HCT116 (cell line): ENCODE measurements at regions not wholly inside any gene's neighbourhood (a gene's known extent, or its start where the extent isn't known, plus 50 kb on each side); places are given as distances from the start of the nearest gene placed in this dataset.

Experiments used
- ATAC-seq: fragments of 200-7000 bp; cut with Tn5 transposase; 2 replicates; pipeline ENCODE4 v1.9.1; 2020; ENCODE audit warnings: mild to moderate bottlenecking, moderate library complexity
- BruUV-seq: library from RNA; stranded (reverse); fragments of 400-500 nt; replicated peaks from 2 replicates; lab custom pipeline; 2021; lab: Mats Ljungman, UMichigan
- CTCF ChIA-PET: fragments of 300-600 bp; sonication (Branson Sonifier 250); formaldehyde crosslinking; loops from one replicate; lab custom pipeline; 2021; ENCODE audit warnings: antibody characterized with exemption; lab: Charles Lee
- POLR2A ChIA-PET: fragments of 300-600, 350-600 bp; sonication (Branson Sonifier 250); formaldehyde crosslinking; loops from one replicate; lab custom pipeline; 2021; ENCODE audit warnings: antibody characterized with exemption; lab: Charles Lee
- RAD21 ChIA-PET, 2 experiments: fragments of 300-600 bp; sonication (Branson Sonifier 250); formaldehyde crosslinking; loops; one replicate each; lab custom pipeline; 2023; ENCODE audit warnings: low total read pairs in 2 of 2; ENCODE audit not compliant: uncharacterized antibody in 2 of 2, unreplicated experiment in 2 of 2, low non-redundant PET in 1 of 2; lab: Charles Lee
- DNase-seq: peaks from one replicate; pipeline ENCODE4 v3.0.0-alpha.2; 2010; ENCODE audit warnings: low read depth, low spot score
- H2AFZ ChIP-seq: fragments of 200-600 bp; shearing (Covaris generic), sonication (generic); 2 replicates; pipeline ENCODE4 v1.6.1; 2017; ENCODE audit warnings: low read depth, mixed run types, mixed read lengths, antibody characterized with exemption, low read length; ENCODE audit not compliant: poor library complexity, severe bottlenecking
- H3K27ac ChIP-seq: 2 replicates; pipeline ENCODE4 v1.5.1; 2012; ENCODE audit warnings: low read depth, low read length
- H3K27me3 ChIP-seq: fragments of 200-600 bp; sonication (generic); 2 replicates; pipeline ENCODE4 v1.6.1; 2016; ENCODE audit warnings: mixed run types, low read length, mixed read lengths; ENCODE audit not compliant: insufficient read depth
- H3K36me3 ChIP-seq, 2 experiments: fragments of 200-500 bp in 1 of 2; fragments of 200-600 bp in 1 of 2; sonication (Bioruptor generic) in 1 of 2; sonication (generic) in 1 of 2; 2 replicates each; pipeline versions ENCODE4 v1.5.1 to v1.6.1; 2014 to 2016; ENCODE audit warnings: low read length in 2 of 2, inconsistent platforms in 1 of 2, mixed read lengths in 1 of 2, mixed run types in 1 of 2; ENCODE audit not compliant: insufficient read depth in 2 of 2, control insufficient read depth in 1 of 2
- H3K4me1 ChIP-seq, 2 experiments: fragments of 200-600 bp in 1 of 2; sonication (generic) in 1 of 2; 2 replicates each; pipeline versions ENCODE4 v1.5.1 to v1.6.1; 2012 to 2017; ENCODE audit warnings: low read length in 2 of 2, inconsistent platforms in 1 of 2, mild to moderate bottlenecking in 1 of 2, mixed read lengths in 1 of 2, mixed run types in 1 of 2, moderate library complexity in 1 of 2; ENCODE audit not compliant: insufficient read depth in 2 of 2, control insufficient read depth in 1 of 2
- H3K4me2 ChIP-seq: fragments of 200-600 bp; sonication (generic); 2 replicates; pipeline ENCODE4 v1.6.1; 2017; ENCODE audit warnings: mixed run types, low read length, mixed read lengths
- H3K4me3 ChIP-seq, 2 experiments: fragments of 200-600 bp in 1 of 2; sonication (generic) in 1 of 2; replicated peaks in 1 of 2; 2 replicates each; pipeline ENCODE4 v1.5.1; 2011 to 2016; ENCODE audit warnings: low read length in 2 of 2, control low read depth in 1 of 2, low read depth in 1 of 2, mild to moderate bottlenecking in 1 of 2, mixed read lengths in 1 of 2, mixed run types in 1 of 2
- H3K79me2 ChIP-seq: fragments of 200-600 bp; sonication (generic); 2 replicates; pipeline ENCODE4 v1.6.1; 2017; ENCODE audit warnings: mild to moderate bottlenecking, mixed run types, low read length, moderate library complexity, mixed read lengths; ENCODE audit not compliant: insufficient read depth
- H3K9ac ChIP-seq: fragments of 200-600 bp; sonication (generic); 2 replicates; pipeline ENCODE4 v1.6.1; 2016; ENCODE audit warnings: low read length, mixed read lengths
- H3K9me2 ChIP-seq: fragments of 200-600 bp; sonication (generic), shearing (Covaris generic); 2 replicates; pipeline ENCODE4 v1.6.1; 2017; ENCODE audit warnings: mixed run types, mild to moderate bottlenecking, moderate library complexity; ENCODE audit not compliant: insufficient read depth
- H3K9me3 ChIP-seq, 2 experiments: fragments of 200-500 bp in 1 of 2; fragments of 200-600 bp in 1 of 2; sonication (Bioruptor generic) in 1 of 2; sonication (generic) in 1 of 2; 2 replicates each; pipeline ENCODE4 v1.6.1; 2014 to 2017; ENCODE audit warnings: low read length in 2 of 2, mixed read lengths in 2 of 2, inconsistent platforms in 1 of 2, low read depth in 1 of 2, mild to moderate bottlenecking in 1 of 2, mixed run types in 1 of 2, moderate library complexity in 1 of 2; ENCODE audit not compliant: control insufficient read depth in 1 of 2, insufficient read depth in 1 of 2
- H4K20me1 ChIP-seq: fragments of 200-600 bp; sonication (generic), shearing (Covaris generic); 2 replicates; pipeline ENCODE4 v1.6.1; 2017; ENCODE audit warnings: mixed run types, mild to moderate bottlenecking, moderate library complexity; ENCODE audit not compliant: insufficient read depth
- CBX3 ChIP-seq: IDR thresholded peaks from 2 replicates; pipeline ENCODE4 v1.6.1; 2012; ENCODE audit warnings: low read depth
- ELF1 ChIP-seq: IDR thresholded peaks from 2 replicates; pipeline ENCODE4 v1.6.1; 2012; ENCODE audit warnings: low read depth, borderline replicate concordance
- EZH2 ChIP-seq: fragments of 200-600 bp; sonication (generic); IDR thresholded peaks from 2 replicates; pipeline ENCODE4 v1.6.1; 2017; ENCODE audit warnings: antibody characterized with exemption, mixed run types
- EZH2phosphoT487 ChIP-seq: fragments of 200-600 bp; IDR thresholded peaks from 2 replicates; pipeline ENCODE4 v1.6.1; 2018; ENCODE audit warnings: antibody characterized with exemption, borderline replicate concordance
- FOSL1 ChIP-seq: IDR thresholded peaks from 2 replicates; pipeline ENCODE4 v1.6.1; 2012; ENCODE audit warnings: low read depth
- POLR2A ChIP-seq: IDR thresholded peaks from 2 replicates; pipeline ENCODE4 v1.7.0; 2011; ENCODE audit warnings: borderline replicate concordance; ENCODE audit not compliant: insufficient read depth, insufficient read length; ENCODE audit errors: extremely low read depth
- RAD21 ChIP-seq: IDR thresholded peaks from 2 replicates; pipeline ENCODE4 v1.6.1; 2012; ENCODE audit warnings: low read depth, mild to moderate bottlenecking
- SIN3A ChIP-seq: IDR thresholded peaks from 2 replicates; pipeline ENCODE4 v1.6.1; 2012; ENCODE audit warnings: low read depth
- SRF ChIP-seq: IDR thresholded peaks from 2 replicates; pipeline ENCODE4 v1.6.1; 2012; ENCODE audit warnings: low read depth
- TCF7L2 ChIP-seq: IDR thresholded peaks from 2 replicates; pipeline ENCODE4 v1.7.0; 2011; ENCODE audit warnings: borderline replicate concordance, inconsistent platforms; ENCODE audit not compliant: insufficient read depth, insufficient read length; ENCODE audit errors: extremely low read depth
- intact Hi-C: fragments of 100-400 bp; cut with micrococcal nuclease; formaldehyde crosslinking; loops from 2 replicates; pipeline ENCODE4 v1.10.0; 2022
- TF ChIP-seq, protein P1 (sequence below): IDR thresholded peaks from 2 replicates; pipeline ENCODE4 v1.6.1; 2012
- TF ChIP-seq, protein P2 (sequence below): IDR thresholded peaks from 2 replicates; pipeline ENCODE4 v1.6.1; 2012; ENCODE audit warnings: low read depth
- TF ChIP-seq, protein P3 (sequence below): IDR thresholded peaks from 2 replicates; pipeline ENCODE4 v1.6.1; 2011; ENCODE audit warnings: mild to moderate bottlenecking, low read length, moderate library complexity; ENCODE audit not compliant: insufficient replicate concordance; ENCODE audit errors: extremely low read depth

GRCh38 chr10:42932735-42933447 lies 144.0 kb upstream of the RET start:
- Histone ChIP-seq H3K27me3 (no peaks in the 10 kb centered on the region), H2AFZ (no peak overlapping the region), H3K27ac (no peak overlapping the region), H3K4me2 (no peak overlapping the region), H3K9me2 (no peaks in the 10 kb centered on the region), H3K9ac (no peak overlapping the region), H3K4me1 (no peaks in the 10 kb centered on the region), H3K9me3 (no peaks in the 10 kb centered on the region), H3K36me3 (no peaks in the 10 kb centered on the region), H3K4me3 (no peak overlapping the region), H3K79me2 (no peaks in the 10 kb centered on the region), H4K20me1 (no peaks in the 10 kb centered on the region)
- no peak for TF ChIP-seq CBX3
- no TSS peak for BruUV-seq
- ChIA-PET RAD21 (no interaction called here), POLR2A (no interaction called here), CTCF (no interaction called here)
- intact Hi-C loops = no loop called here
- DNase-seq (no peak), ATAC-seq (peak; percentile 60)

- no peaks in the 10 kb centered on the region for H3K79me2 ChIP-seq
- no peak overlapping the region for H2AFZ ChIP-seq
- no peak overlapping the region for H3K27ac ChIP-seq
- ATAC-seq (0 out of 2 replicates have a peak, but pooled peaks have one; percentile 18), DNase-seq (no peak)
- no peaks in the 10 kb centered on the region for H3K27me3 ChIP-seq
- H4K20me1 ChIP-seq = no peaks in the 10 kb centered on the region
- no TSS peak for BruUV-seq
- POLR2A ChIA-PET = no interaction called here
- CTCF ChIA-PET = no interaction called here
- no peaks in the 10 kb centered on the region for H3K4me1 ChIP-seq
- intact Hi-C loops = no loop called here
- RAD21 ChIA-PET = no interaction called here
- no peaks in the 10 kb centered on the region for H3K36me3 ChIP-seq
- no peaks in the 10 kb centered on the region for H3K9me3 ChIP-seq
- no peak overlapping the region for H3K9ac ChIP-seq
- no peaks in the 10 kb centered on the region for H3K9me2 ChIP-seq
- H3K4me2 ChIP-seq = no peak overlapping the region
- H3K4me3 ChIP-seq = no peak overlapping the region
- no peak for TF ChIP-seq EZH2
- no peak for TF ChIP-seq TCF7L2
- TF ChIP-seq, protein P1, sequence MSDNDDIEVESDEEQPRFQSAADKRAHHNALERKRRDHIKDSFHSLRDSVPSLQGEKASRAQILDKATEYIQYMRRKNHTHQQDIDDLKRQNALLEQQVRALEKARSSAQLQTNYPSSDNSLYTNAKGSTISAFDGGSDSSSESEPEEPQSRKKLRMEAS = no peak
- TF ChIP-seq, protein P2, sequence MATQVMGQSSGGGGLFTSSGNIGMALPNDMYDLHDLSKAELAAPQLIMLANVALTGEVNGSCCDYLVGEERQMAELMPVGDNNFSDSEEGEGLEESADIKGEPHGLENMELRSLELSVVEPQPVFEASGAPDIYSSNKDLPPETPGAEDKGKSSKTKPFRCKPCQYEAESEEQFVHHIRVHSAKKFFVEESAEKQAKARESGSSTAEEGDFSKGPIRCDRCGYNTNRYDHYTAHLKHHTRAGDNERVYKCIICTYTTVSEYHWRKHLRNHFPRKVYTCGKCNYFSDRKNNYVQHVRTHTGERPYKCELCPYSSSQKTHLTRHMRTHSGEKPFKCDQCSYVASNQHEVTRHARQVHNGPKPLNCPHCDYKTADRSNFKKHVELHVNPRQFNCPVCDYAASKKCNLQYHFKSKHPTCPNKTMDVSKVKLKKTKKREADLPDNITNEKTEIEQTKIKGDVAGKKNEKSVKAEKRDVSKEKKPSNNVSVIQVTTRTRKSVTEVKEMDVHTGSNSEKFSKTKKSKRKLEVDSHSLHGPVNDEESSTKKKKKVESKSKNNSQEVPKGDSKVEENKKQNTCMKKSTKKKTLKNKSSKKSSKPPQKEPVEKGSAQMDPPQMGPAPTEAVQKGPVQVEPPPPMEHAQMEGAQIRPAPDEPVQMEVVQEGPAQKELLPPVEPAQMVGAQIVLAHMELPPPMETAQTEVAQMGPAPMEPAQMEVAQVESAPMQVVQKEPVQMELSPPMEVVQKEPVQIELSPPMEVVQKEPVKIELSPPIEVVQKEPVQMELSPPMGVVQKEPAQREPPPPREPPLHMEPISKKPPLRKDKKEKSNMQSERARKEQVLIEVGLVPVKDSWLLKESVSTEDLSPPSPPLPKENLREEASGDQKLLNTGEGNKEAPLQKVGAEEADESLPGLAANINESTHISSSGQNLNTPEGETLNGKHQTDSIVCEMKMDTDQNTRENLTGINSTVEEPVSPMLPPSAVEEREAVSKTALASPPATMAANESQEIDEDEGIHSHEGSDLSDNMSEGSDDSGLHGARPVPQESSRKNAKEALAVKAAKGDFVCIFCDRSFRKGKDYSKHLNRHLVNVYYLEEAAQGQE = no peak
- TF ChIP-seq CBX3 = no peak
- no peak for TF ChIP-seq SRF
- TF ChIP-seq ELF1 = no peak
- no peak for TF ChIP-seq RAD21
- no peak for TF ChIP-seq EZH2phosphoT487
- TF ChIP-seq SIN3A = no peak
- TF ChIP-seq POLR2A = no peak
- TF ChIP-seq, protein P3, sequence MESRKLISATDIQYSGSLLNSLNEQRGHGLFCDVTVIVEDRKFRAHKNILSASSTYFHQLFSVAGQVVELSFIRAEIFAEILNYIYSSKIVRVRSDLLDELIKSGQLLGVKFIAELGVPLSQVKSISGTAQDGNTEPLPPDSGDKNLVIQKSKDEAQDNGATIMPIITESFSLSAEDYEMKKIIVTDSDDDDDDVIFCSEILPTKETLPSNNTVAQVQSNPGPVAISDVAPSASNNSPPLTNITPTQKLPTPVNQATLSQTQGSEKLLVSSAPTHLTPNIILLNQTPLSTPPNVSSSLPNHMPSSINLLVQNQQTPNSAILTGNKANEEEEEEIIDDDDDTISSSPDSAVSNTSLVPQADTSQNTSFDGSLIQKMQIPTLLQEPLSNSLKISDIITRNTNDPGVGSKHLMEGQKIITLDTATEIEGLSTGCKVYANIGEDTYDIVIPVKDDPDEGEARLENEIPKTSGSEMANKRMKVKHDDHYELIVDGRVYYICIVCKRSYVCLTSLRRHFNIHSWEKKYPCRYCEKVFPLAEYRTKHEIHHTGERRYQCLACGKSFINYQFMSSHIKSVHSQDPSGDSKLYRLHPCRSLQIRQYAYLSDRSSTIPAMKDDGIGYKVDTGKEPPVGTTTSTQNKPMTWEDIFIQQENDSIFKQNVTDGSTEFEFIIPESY = no peak
- TF ChIP-seq FOSL1 = no peak
Observed at GRCh38 chr10:42933448-42934340, 143.2 kb upstream of the RET start.
